ENCODE measurements at regions not wholly inside any gene's neighbourhood (a gene's known extent, or its start where the extent isn't known, plus 50 kb on each side); places are given as distances from the start of the nearest gene placed in this dataset.
"Not testable (repeated sequence)": the region's sequence is repeated elsewhere in the genome, so short reads cannot be mapped to it uniquely, and the experiment has no call there.

DNA sequence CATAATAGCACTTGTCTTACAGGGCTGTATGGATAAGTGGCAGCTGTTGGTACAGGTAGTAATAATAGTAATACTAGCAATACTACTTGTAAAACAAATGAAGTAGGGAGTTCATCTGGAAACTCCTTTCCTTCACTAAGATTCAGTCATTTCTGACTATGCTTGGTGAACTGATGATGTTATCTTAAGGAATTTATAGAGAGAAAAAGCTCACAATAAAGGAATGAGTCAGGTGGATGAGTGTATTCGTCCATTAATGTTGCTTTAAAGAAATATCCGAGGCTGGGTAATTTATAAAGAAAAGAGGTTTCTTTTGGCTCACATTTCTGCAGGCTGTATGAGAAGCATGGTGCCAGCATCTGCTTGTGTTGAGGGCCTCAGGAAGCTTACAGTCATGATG is 477.3 kb downstream of the KLF12 start:
- DNase-seq (ENCODE audit: low spot score) = no peak
- TF ChIP-seq, protein P1, sequence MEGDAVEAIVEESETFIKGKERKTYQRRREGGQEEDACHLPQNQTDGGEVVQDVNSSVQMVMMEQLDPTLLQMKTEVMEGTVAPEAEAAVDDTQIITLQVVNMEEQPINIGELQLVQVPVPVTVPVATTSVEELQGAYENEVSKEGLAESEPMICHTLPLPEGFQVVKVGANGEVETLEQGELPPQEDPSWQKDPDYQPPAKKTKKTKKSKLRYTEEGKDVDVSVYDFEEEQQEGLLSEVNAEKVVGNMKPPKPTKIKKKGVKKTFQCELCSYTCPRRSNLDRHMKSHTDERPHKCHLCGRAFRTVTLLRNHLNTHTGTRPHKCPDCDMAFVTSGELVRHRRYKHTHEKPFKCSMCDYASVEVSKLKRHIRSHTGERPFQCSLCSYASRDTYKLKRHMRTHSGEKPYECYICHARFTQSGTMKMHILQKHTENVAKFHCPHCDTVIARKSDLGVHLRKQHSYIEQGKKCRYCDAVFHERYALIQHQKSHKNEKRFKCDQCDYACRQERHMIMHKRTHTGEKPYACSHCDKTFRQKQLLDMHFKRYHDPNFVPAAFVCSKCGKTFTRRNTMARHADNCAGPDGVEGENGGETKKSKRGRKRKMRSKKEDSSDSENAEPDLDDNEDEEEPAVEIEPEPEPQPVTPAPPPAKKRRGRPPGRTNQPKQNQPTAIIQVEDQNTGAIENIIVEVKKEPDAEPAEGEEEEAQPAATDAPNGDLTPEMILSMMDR (IDR thresholded peaks at IDR 0.05) = no peak
- H3K36me3 Mint-ChIP-seq (ENCODE audit: low read depth) = no peaks in the 10 kb centered on the region
- no peaks in the 10 kb centered on the region for H3K4me1 Mint-ChIP-seq (ENCODE audit: low read depth)
- no peaks in the 10 kb centered on the region for H3K27me3 Mint-ChIP-seq (ENCODE audit: low read depth)
- H3K27ac Mint-ChIP-seq (ENCODE audit: unreplicated experiment) = no peak overlapping the region
- H3K9me3 Mint-ChIP-seq (ENCODE audit: low read depth) = no peaks in the 10 kb centered on the region
- no peak overlapping the region for H3K4me3 Mint-ChIP-seq (ENCODE audit: unreplicated experiment)

- peaks cover 3% of the 10 kb centered on the region for H3K9me3 Mint-ChIP-seq (ENCODE audit: low read depth)
- no peaks in the 10 kb centered on the region for H3K36me3 Mint-ChIP-seq (ENCODE audit: low read depth)
- no peak overlapping the region for H3K27ac Mint-ChIP-seq (ENCODE audit: unreplicated experiment)
- TF ChIP-seq, protein P1 (IDR thresholded peaks at IDR 0.05) = no peak
- no peaks in the 10 kb centered on the region for H3K4me1 Mint-ChIP-seq (ENCODE audit: low read depth)
- H3K27me3 Mint-ChIP-seq (ENCODE audit: low read depth) = no peaks in the 10 kb centered on the region
- H3K4me3 Mint-ChIP-seq (ENCODE audit: unreplicated experiment) = no peak overlapping the region
- no peak for DNase-seq (ENCODE audit: low spot score)
These were observed 480.5 kb downstream of the KLF12 start for GRCh38 chr13:73653688-73654087.

GRCh38 chr13:73647417-73647816 is 486.8 kb downstream of the KLF12 start:
- H3K27me3 Mint-ChIP-seq (ENCODE audit: low read depth) = no peaks in the 10 kb centered on the region

GRCh38 chr13:73640476-73641179 is 493.6 kb downstream of the KLF12 start:
- H3K27me3 Mint-ChIP-seq (ENCODE audit: low read depth); H3K27ac Mint-ChIP-seq (ENCODE audit: unreplicated experiment); H3K4me3 Mint-ChIP-seq (ENCODE audit: unreplicated experiment); DNase-seq (ENCODE audit: low spot score); H3K36me3 Mint-ChIP-seq (ENCODE audit: low read depth); H3K4me1 Mint-ChIP-seq (ENCODE audit: low read depth); H3K9me3 Mint-ChIP-seq (ENCODE audit: low read depth): not testable (repeated sequence)

More at GRCh38 chr13:73647417-73647816, 486.8 kb downstream of the KLF12 start:
- TF ChIP-seq, protein P1 (IDR thresholded peaks at IDR 0.05) = no peak
- no peak overlapping the region for H3K4me3 Mint-ChIP-seq (ENCODE audit: unreplicated experiment)
- H3K4me1 Mint-ChIP-seq (ENCODE audit: low read depth) = no peaks in the 10 kb centered on the region
- H3K36me3 Mint-ChIP-seq (ENCODE audit: low read depth) = no peaks in the 10 kb centered on the region
- H3K27ac Mint-ChIP-seq (ENCODE audit: unreplicated experiment) = no peak overlapping the region
- no peak for DNase-seq (ENCODE audit: low spot score)
- peaks cover 6% of the 10 kb centered on the region for H3K9me3 Mint-ChIP-seq (ENCODE audit: low read depth)

DNA sequence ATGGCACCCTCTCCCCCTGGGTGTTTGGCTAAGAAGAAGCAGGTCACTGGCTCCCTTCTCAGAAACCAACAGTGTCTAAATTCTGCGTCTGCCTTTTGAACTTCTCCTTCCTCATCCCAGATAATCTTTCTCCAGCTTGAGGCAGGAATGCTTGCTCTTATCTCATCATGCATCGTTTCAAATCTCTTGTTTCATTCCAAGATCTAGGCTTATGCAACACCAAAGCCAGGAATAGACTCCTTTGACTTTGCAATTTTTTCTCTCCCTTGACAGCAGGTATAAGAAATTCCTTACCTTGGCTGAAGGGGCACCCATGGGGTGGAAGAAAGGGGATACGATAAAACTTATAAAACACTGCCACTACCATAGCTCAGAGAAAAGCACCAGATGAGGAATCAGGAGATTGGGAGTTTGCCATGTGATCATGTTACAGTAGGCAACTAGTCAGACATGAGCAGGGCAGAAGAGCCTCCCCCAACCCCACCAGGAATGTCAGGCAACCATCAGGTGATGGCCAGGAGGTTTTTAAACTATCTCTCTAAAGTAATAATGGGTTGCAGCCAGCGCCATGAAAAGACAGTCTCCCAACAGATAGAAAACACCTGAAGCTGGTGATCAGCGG is 498.9 kb downstream of the KLF12 start:
- no peak for DNase-seq (ENCODE audit: low spot score)
- no peak overlapping the region for H3K27ac Mint-ChIP-seq (ENCODE audit: unreplicated experiment)
- no peaks in the 10 kb centered on the region for H3K9me3 Mint-ChIP-seq (ENCODE audit: low read depth)
- TF ChIP-seq, protein P1 (IDR thresholded peaks at IDR 0.05) = no peak
- peaks cover 4% of the 10 kb centered on the region for H3K27me3 Mint-ChIP-seq (ENCODE audit: low read depth)
- H3K4me1 Mint-ChIP-seq (ENCODE audit: low read depth) = peaks cover 14% of the 10 kb centered on the region
- H3K4me3 Mint-ChIP-seq (ENCODE audit: unreplicated experiment) = no peak overlapping the region
- H3K36me3 Mint-ChIP-seq (ENCODE audit: low read depth) = no peaks in the 10 kb centered on the region

Data from chondrocyte (in vitro differentiated cells).